ENCODE measurements at regions not wholly inside any gene's neighbourhood (a gene's known extent, or its start where the extent isn't known, plus 50 kb on each side); places are given as distances from the start of the nearest gene placed in this dataset.

- no peak for DNase-seq (ENCODE audit: low read depth)
These were observed 147.1 kb upstream of the MYCN start for GRCh38 chr2:15793078-15793913.

- DNase-seq (ENCODE audit: low read depth) = no peak
These were observed 146.4 kb upstream of the MYCN start for GRCh38 chr2:15793978-15794377.

- DNase-seq (ENCODE audit: low read depth) = no peak
These were observed 145.7 kb upstream of the MYCN start for GRCh38 chr2:15794608-15795134.

GRCh38 chr2:15795426-15795825 lies 144.9 kb upstream of the MYCN start:
- no peak for DNase-seq (ENCODE audit: low read depth)

GRCh38 chr2:15796167-15796942 lies 144.0 kb upstream of the MYCN start:
- no peak for DNase-seq (ENCODE audit: low read depth)

GRCh38 chr2:15797231-15797938 lies 143.0 kb upstream of the MYCN start:
- DNase-seq (ENCODE audit: low read depth) = no peak

- no peak for DNase-seq (ENCODE audit: low read depth)
These were observed 142.4 kb upstream of the MYCN start for GRCh38 chr2:15797939-15798281.

GRCh38 chr2:15798701-15799431 lies 141.5 kb upstream of the MYCN start:
- no peak for DNase-seq (ENCODE audit: low read depth)

- no peak for DNase-seq (ENCODE audit: low read depth)
These were observed 140.9 kb upstream of the MYCN start for GRCh38 chr2:15799432-15799827.

- DNase-seq (ENCODE audit: low read depth) = no peak
These were observed 139.6 kb upstream of the MYCN start for GRCh38 chr2:15800495-15801329.

- DNase-seq (ENCODE audit: low read depth) = no peak
These were observed 138.9 kb upstream of the MYCN start for GRCh38 chr2:15801439-15801838.

GRCh38 chr2:15801904-15802303 lies 138.4 kb upstream of the MYCN start:
- no peak for DNase-seq (ENCODE audit: low read depth)

GRCh38 chr2:15802657-15803542 lies 137.4 kb upstream of the MYCN start:
- DNase-seq (ENCODE audit: low read depth) = no peak

GRCh38 chr2:15803543-15804245 lies 136.7 kb upstream of the MYCN start:
- no peak for DNase-seq (ENCODE audit: low read depth)

- no peak for DNase-seq (ENCODE audit: low read depth)
These were observed 136.1 kb upstream of the MYCN start for GRCh38 chr2:15804246-15804619.

GRCh38 chr2:15804691-15805090 lies 135.7 kb upstream of the MYCN start:
- no peak for DNase-seq (ENCODE audit: low read depth)

GRCh38 chr2:15805206-15805605 lies 135.1 kb upstream of the MYCN start:
- DNase-seq (ENCODE audit: low read depth) = no peak

GRCh38 chr2:15805772-15806171 lies 134.6 kb upstream of the MYCN start:
- no peak for DNase-seq (ENCODE audit: low read depth)

- no peak for DNase-seq (ENCODE audit: low read depth)
These were observed 133.4 kb upstream of the MYCN start for GRCh38 chr2:15806801-15807417.

Data from M059J (cell line).